Right lobe of liver (tissue), 6 donors: ENCODE measurements at regions not wholly inside any gene's neighbourhood (a gene's known extent, or its start where the extent isn't known, plus 50 kb on each side); places are given as distances from the start of the nearest gene placed in this dataset.

ENCODE experiments used
- ATAC-seq, 4 donors: fragments of 200-7000 bp; cut with Tn5 transposase; one replicate each; pipeline ENCODE4 v1.9.1; 2020; ENCODE audit warnings: mild to moderate bottlenecking in 4 of 4, moderate library complexity in 4 of 4
- DNase-seq, 3 donors: peaks; one replicate each; pipeline ENCODE4 v3.0.0-alpha.2; 2020
- H3K27ac ChIP-seq, 3 donors: fragments of 200-600 bp; one replicate each; pipeline ENCODE4 v1.8.0; 2022
- H3K27me3 ChIP-seq, 2 donors: fragments of 200-600 bp; one replicate each; pipeline ENCODE4 v1.8.0; 2022
- H3K36me3 ChIP-seq, 4 donors: fragments of 200-600 bp; sonication (generic) in 1 of 4; one replicate each; pipeline versions ENCODE4 v1.5.1 to v1.8.0; 2017 to 2022; ENCODE audit warnings: control low read depth in 1 of 4
- H3K4me1 ChIP-seq, 4 donors: fragments of 200-600 bp; sonication (generic) in 1 of 4; one replicate each; pipeline versions ENCODE4 v1.5.1 to v1.8.0; 2017 to 2022; ENCODE audit warnings: control low read depth in 1 of 4
- H3K4me3 ChIP-seq, 3 donors: fragments of 200-600 bp; one replicate each; pipeline ENCODE4 v1.8.0; 2022
- H3K9me3 ChIP-seq, 4 donors: fragments of 200-600 bp; sonication (generic) in 1 of 4; one replicate each; pipeline versions ENCODE4 v1.5.1 to v1.8.0; 2017 to 2022; ENCODE audit warnings: control low read depth in 1 of 4
- POLR2A ChIP-seq: fragments of 450-650 bp; IDR thresholded peaks from one replicate; pipeline ENCODE4 v1.6.1; 2017; ENCODE audit warnings: antibody characterized with exemption, mild to moderate bottlenecking
- WGBS: methylation state at CpG from one replicate; pipeline ENCODE4 v1.1.6; 2018; ENCODE audit warnings: low coverage, low lambda C conversion rate; ENCODE audit not compliant: insufficient coverage; ENCODE audit errors: missing lambda C conversion rate; 5-methylcytosine and 5-hydroxymethylcytosine counted together
- intact Hi-C, 2 donors: fragments of 100-400 bp; cut with DNase I; formaldehyde crosslinking; loops; one replicate each; pipeline versions ENCODE4 v1.11.2 to v1.14.1; 2022
- TF ChIP-seq, protein P1 (sequence below), 4 donors: fragments of 200-600 bp in 3 of 4; fragments of 450-650 bp in 1 of 4; IDR thresholded peaks; one replicate each; pipeline versions ENCODE4 v1.5.1 to v1.8.0; 2016 to 2022; ENCODE audit warnings: antibody characterized with exemption in 4 of 4, mild to moderate bottlenecking in 2 of 4
- donor health status: DM: no; HTN: yes; CAD: no.
- donor health status: DM: no; HTN: no; CAD: no.
- donor health status: DM: no; HTN: no; CAD: no.
- donor health status: DM: no; HTN: yes; CAD: no.
- donor health status: DM: no; HTN: yes; CAD: no.

DNA sequence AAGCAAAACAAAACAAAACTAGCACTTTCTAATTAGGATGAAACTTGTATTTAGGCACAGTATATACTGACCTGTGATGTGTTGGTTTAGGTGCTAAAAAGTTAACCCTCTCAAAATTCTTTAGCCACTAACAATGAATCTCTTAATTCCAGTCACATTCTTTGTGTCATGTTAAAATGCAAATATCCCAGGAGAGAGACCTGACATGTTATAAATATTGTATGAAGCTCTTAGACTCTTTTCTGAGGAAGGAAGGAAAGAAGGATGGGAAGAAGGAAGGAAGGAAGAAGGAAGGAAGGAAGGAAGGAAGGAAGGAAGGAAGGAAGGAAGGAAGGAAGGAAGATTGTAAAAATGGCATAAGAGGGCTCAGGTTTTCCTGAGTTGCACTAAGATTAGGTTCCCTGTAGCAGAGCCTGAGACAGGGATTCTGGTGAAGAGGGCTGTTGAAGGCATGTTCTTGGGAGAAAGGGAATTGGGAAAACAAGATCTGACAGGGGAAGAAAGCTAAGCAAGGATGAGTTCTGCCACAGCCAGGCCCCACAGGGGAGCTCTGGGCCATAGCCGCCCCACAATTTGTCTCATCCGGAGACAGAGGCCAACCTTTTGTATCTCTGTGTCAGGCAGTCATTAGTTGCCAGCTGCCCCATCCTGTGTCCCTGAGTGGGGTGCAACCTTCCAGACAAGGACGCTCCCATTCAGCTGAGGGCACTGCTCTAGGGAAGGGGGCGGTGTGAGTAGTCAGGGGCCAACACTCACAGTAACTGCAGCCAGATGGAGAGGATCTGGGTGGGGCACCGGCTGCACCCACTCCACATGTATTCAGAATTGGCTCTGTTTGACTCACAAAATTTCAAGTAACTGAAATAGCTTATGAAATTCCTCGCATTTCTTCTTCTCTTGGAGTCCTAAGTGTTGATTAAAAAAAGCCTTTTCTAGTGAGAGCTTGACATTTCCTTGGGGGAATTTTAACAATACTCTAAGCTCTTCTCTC lies 189.3 kb upstream of the ARG1 start:
- H3K4me3 ChIP-seq = no peak overlapping the region
- intact Hi-C loops = no loop called here
- H3K27ac ChIP-seq = no peak overlapping the region
- H3K27me3 ChIP-seq = no peaks in the 10 kb centered on the region
- ATAC-seq = no peak
- DNase-seq = no peak
- TF ChIP-seq POLR2A = no peak
- TF ChIP-seq, protein P1, sequence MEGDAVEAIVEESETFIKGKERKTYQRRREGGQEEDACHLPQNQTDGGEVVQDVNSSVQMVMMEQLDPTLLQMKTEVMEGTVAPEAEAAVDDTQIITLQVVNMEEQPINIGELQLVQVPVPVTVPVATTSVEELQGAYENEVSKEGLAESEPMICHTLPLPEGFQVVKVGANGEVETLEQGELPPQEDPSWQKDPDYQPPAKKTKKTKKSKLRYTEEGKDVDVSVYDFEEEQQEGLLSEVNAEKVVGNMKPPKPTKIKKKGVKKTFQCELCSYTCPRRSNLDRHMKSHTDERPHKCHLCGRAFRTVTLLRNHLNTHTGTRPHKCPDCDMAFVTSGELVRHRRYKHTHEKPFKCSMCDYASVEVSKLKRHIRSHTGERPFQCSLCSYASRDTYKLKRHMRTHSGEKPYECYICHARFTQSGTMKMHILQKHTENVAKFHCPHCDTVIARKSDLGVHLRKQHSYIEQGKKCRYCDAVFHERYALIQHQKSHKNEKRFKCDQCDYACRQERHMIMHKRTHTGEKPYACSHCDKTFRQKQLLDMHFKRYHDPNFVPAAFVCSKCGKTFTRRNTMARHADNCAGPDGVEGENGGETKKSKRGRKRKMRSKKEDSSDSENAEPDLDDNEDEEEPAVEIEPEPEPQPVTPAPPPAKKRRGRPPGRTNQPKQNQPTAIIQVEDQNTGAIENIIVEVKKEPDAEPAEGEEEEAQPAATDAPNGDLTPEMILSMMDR (IDR thresholded peaks at IDR 0.05) = no peak
- no peaks in the 10 kb centered on the region for H3K4me1 ChIP-seq
- no peaks in the 10 kb centered on the region for H3K36me3 ChIP-seq
- 83% methylated on average over 2 of the region's 6 CpGs for WGBS
- H3K9me3 ChIP-seq = no peaks in the 10 kb centered on the region

DNA sequence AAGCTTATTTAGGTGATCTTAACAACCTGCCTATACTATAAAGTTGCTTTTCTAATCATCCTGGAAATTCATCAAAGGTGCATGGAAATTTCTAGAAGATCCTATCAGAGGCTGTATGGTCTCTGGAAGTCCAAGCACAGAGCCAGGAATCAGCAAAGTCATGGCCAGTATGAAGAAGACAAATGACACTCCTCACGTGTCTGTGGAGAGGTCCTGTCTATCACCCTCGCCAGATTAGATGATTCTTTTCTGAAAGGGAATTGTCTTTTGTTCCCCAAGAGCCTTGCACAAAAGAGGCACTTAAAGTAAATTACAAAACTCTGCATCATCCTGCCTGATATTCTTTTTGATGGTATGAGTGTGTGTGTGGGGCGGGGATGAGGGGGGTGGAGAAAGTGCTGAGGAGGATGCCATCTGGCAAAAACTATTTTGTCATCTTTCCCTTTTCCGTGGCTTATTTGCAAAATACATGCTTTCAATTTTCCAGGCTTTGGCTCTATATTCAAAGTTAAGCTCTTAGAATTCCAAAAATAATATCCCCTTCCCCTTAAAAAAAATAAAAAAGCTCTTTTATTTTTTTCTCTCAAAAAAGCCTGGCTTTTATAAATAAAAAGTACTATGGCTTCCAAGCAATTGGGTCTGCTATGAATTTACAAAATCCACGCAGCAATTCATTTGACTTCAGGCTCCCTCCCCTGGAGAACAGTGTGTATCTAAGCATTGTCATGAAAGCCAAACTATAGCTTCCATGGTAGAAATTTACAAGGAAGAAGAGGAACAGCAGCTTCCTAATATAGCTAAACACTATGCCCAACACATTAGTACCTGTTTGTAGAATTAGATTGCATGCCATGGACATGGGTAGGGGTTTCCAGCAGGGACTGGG lies 185.2 kb upstream of the ARG1 start:
- Histone ChIP-seq H3K4me3 (no peak overlapping the region), H3K27me3 (no peaks in the 10 kb centered on the region), H3K4me1 (no peaks in the 10 kb centered on the region), H3K9me3 (no peaks in the 10 kb centered on the region), H3K27ac (no peak overlapping the region), H3K36me3 (no peaks in the 10 kb centered on the region)
- ATAC-seq (no peak), DNase-seq (no peak)
- TF ChIP-seq, protein P1 (IDR thresholded peaks at IDR 0.05) = no peak
- TF ChIP-seq POLR2A = no peak
- WGBS = 61% methylated on average over 4 of the region's 5 CpGs
- intact Hi-C loops = no loop called here

DNA sequence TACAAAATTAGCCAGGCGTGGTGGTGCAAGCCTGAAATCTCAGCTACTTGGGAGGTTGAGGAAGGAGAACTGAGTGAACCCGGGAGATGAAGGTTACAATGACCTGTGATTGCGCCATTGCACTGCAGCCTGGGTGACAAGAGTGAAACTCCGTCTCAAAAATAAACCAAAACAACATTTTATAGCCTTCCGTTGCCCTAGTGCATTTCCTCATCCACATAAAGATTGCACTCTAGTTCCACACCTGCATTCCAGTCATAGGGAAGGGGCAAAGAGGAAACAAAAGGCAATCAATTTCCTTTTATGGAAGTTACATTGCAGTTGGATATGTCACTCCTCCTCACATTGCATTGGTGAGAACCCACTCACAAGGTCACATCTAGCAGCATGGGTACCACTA lies 182.7 kb upstream of the ARG1 start:
- Histone ChIP-seq H3K27me3 (no peaks in the 10 kb centered on the region), H3K9me3 (no peaks in the 10 kb centered on the region), H3K4me1 (no peaks in the 10 kb centered on the region), H3K36me3 (no peaks in the 10 kb centered on the region), H3K27ac (no peak overlapping the region), H3K4me3 (no peak overlapping the region)
- TF ChIP-seq, protein P1 (IDR thresholded peaks at IDR 0.05) = no peak
- TF ChIP-seq POLR2A = no peak
- intact Hi-C loops = no loop called here
- 88% methylated on average over 5 of the region's 5 CpGs for WGBS
- DNase-seq = no peak
- ATAC-seq = no peak

DNA sequence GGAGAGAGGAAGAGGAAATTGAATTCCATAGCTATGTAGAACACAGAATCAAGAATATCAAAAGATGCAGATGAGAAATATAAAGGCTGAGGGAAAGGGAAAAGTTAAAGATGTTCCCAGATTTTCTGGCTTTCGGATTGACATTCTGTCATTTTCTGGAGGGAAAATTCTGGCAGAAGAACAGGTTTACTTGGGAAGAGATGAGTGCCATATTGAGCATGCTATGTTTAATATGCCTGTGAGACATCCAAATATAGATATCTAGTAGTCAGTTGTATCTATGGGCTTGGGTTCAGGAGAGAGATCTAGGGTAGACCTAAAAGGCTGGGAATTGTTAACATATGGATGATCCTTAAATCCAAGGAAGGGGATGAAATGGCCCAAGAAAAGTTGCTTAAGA lies 181.9 kb upstream of the ARG1 start:
- 73% methylated on average over 1 of the region's 1 CpG for WGBS
- no peaks in the 10 kb centered on the region for H3K27me3 ChIP-seq
- intact Hi-C loops = no loop called here
- TF ChIP-seq, protein P1 (IDR thresholded peaks at IDR 0.05) = no peak
- ATAC-seq (no peak), DNase-seq (no peak)
- H3K4me1 ChIP-seq = no peaks in the 10 kb centered on the region
- H3K36me3 ChIP-seq = no peaks in the 10 kb centered on the region
- no peak overlapping the region for H3K27ac ChIP-seq
- H3K9me3 ChIP-seq = no peaks in the 10 kb centered on the region
- H3K4me3 ChIP-seq = no peak overlapping the region
